Left lung (tissue), 4 donors: ENCODE measurements at regions not wholly inside any gene's neighbourhood (a gene's known extent, or its start where the extent isn't known, plus 50 kb on each side); places are given as distances from the start of the nearest gene placed in this dataset.

Experiments used
- ATAC-seq: fragments of 200-7000 bp; cut with Tn5 transposase; one replicate; pipeline ENCODE4 v1.9.1; 2020; ENCODE audit warnings: moderate library complexity
- DNase-seq, 4 donors: peaks; one replicate each; pipeline ENCODE4 v3.0.0-alpha.2; 2013 to 2020
- H3K27ac ChIP-seq, 2 donors: fragments of 200-600 bp; sonication (generic) in 1 of 2; one replicate each; pipeline versions ENCODE4 v1.5.0 to v1.8.0; 2020 to 2021
- H3K27me3 ChIP-seq, 2 donors: fragments of 200-600 bp; sonication (generic) in 1 of 2; one replicate each; pipeline versions ENCODE4 v1.5.0 to v1.8.0; 2020 to 2021
- H3K36me3 ChIP-seq, 2 donors: fragments of 200-600 bp; sonication (generic) in 1 of 2; one replicate each; pipeline versions ENCODE4 v1.5.0 to v1.8.0; 2020 to 2021
- H3K4me1 ChIP-seq, 2 donors: fragments of 200-600 bp; one replicate each; pipeline ENCODE4 v1.8.0; 2021
- H3K4me3 ChIP-seq, 2 donors: fragments of 200-600 bp; sonication (generic) in 1 of 2; one replicate each; pipeline versions ENCODE4 v1.5.0 to v1.8.0; 2020 to 2021; ENCODE audit warnings: mild to moderate bottlenecking in 1 of 2
- H3K9me3 ChIP-seq, 2 donors: fragments of 200-600 bp; sonication (generic) in 1 of 2; one replicate each; pipeline versions ENCODE4 v1.5.0 to v1.8.0; 2020 to 2021
- CTCF ChIP-seq, 2 donors: fragments of 200-600 bp; sonication (generic) in 1 of 2; IDR thresholded peaks; one replicate each; pipeline versions ENCODE4 v1.5.0 to v1.8.0; 2021; ENCODE audit warnings: antibody characterized with exemption in 2 of 2
- intact Hi-C, 2 donors: fragments of 100-400 bp; cut with DNase I; formaldehyde crosslinking; loops; one replicate each; pipeline versions ENCODE4 v1.11.2 to v1.14.2; 2022
- donor health status: DM: no; HTN: yes; CAD: no.
- donor health status: DM: no; HTN: no; CAD: no.

- H3K4me3 ChIP-seq, result no peak overlapping the region
- no peaks in the 10 kb centered on the region for H3K9me3 ChIP-seq
- ATAC-seq (peak; percentile 82), DNase-seq (no peak)
- no peaks in the 10 kb centered on the region for H3K36me3 ChIP-seq
- TF ChIP-seq CTCF (IDR thresholded peaks at IDR 0.05), result no peak
- no peaks in the 10 kb centered on the region for H3K27me3 ChIP-seq
- intact Hi-C loops, result no loop called here
- H3K4me1 ChIP-seq, result peaks cover 0 to 18% of the 10 kb centered on the region in 2 donors
- H3K27ac ChIP-seq, result no peak overlapping the region
These were observed 185.0 kb downstream of the BCL11A start for GRCh38 chr2:60368456-60368855.

- no peak for TF ChIP-seq CTCF (IDR thresholded peaks at IDR 0.05)
- intact Hi-C loops, result no loop called here
- peak in 1 of 4 donors; percentile 10 for DNase-seq
- no peaks in the 10 kb centered on the region for H3K36me3 ChIP-seq
- H3K27ac ChIP-seq, result peak overlapping the region in 1 of 2 donors; percentile 65
- no peak for ATAC-seq
- no peak overlapping the region for H3K4me3 ChIP-seq
- peaks cover 0 to 26% of the 10 kb centered on the region in 2 donors for H3K4me1 ChIP-seq
- H3K9me3 ChIP-seq, result no peaks in the 10 kb centered on the region
- H3K27me3 ChIP-seq, result no peaks in the 10 kb centered on the region
These were observed 187.2 kb downstream of the BCL11A start for GRCh38 chr2:60366135-60366712.

DNA sequence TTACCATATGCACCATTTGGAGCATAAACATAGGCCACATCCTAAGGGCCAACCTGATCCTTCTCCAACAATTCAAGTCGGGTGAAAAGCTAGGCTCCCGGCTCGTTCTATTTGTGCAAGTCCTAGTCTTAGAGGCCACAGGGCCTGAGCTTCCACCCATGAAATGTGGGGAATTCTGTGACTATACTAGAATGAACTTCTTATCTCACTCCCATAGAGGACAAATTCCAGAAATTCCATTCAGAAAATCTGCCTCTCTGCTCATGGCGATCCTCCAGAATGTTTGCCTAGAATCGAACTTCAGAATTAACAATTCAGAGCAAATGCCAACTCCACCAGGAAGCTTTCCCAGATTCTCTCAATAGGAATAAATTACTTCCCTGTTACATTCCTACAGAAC is 187.9 kb downstream of the BCL11A start:
- ATAC-seq (no peak), DNase-seq (no peak)
- Histone ChIP-seq H3K4me1 (peaks cover 0 to 26% of the 10 kb centered on the region in 2 donors), H3K4me3 (no peak overlapping the region), H3K27ac (peak overlapping the region in 1 of 2 donors; percentile 65), H3K9me3 (no peaks in the 10 kb centered on the region), H3K36me3 (no peaks in the 10 kb centered on the region), H3K27me3 (no peaks in the 10 kb centered on the region)
- TF ChIP-seq CTCF (IDR thresholded peaks at IDR 0.05), result no peak
- intact Hi-C loops, result no loop called here

DNA sequence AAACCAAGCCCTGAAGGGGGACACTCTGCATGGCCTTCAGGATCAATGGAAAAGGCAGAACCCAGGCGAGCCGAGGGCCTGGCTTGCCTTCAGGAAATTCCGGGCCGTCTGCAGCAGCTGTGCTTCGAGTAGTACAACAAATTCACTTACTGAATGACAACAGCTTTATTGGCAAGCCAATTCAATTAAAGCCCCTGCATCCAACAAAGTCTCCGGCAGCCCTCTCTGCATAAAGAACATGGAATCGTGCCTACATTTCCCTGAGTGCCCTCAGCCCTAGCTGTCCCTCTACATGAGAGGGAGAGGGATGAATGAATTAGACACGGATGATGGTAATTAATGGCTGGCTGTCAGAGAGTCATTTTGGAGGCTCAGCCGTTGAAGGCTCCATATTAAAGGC is 189.0 kb downstream of the BCL11A start:
- intact Hi-C loops, result no loop called here
- H3K4me1 ChIP-seq, result peaks cover 0 to 26% of the 10 kb centered on the region in 2 donors
- H3K27ac ChIP-seq, result no peak overlapping the region
- H3K27me3 ChIP-seq, result no peaks in the 10 kb centered on the region
- DNase-seq, result no peak
- ATAC-seq, result no peak
- no peaks in the 10 kb centered on the region for H3K36me3 ChIP-seq
- H3K4me3 ChIP-seq, result no peak overlapping the region
- H3K9me3 ChIP-seq, result no peaks in the 10 kb centered on the region
- no peak for TF ChIP-seq CTCF (IDR thresholded peaks at IDR 0.05)

DNA sequence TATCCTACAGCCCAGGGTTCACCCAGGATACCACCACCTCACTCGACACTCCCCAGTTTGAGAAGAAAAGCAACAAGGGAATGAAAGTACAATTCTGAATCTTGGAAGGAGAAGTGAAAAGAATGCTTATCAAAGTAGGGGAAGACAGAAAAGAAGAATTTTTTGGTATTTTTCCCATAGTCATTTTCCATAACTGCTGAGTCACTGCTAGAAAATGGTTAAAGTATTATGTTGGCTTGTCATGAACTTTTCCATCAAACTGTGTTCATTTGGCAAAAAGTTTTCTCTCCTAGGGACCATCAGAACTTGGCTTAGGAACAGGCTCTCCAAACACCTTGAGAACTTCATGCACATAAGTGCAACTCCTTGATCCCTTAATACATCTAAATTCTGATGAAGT is 192.0 kb downstream of the BCL11A start:
- Histone ChIP-seq H3K9me3 (no peaks in the 10 kb centered on the region), H3K27ac (no peak overlapping the region), H3K27me3 (no peaks in the 10 kb centered on the region), H3K4me3 (no peak overlapping the region), H3K4me1 (peaks cover 0 to 25% of the 10 kb centered on the region in 2 donors), H3K36me3 (no peaks in the 10 kb centered on the region)
- no peak for TF ChIP-seq CTCF (IDR thresholded peaks at IDR 0.05)
- no peak for ATAC-seq
- no peak for DNase-seq
- intact Hi-C loops, result no loop called here
